ENCODE measurements at regions not wholly inside any gene's neighbourhood (a gene's known extent, or its start where the extent isn't known, plus 50 kb on each side); places are given as distances from the start of the nearest gene placed in this dataset.

DNA sequence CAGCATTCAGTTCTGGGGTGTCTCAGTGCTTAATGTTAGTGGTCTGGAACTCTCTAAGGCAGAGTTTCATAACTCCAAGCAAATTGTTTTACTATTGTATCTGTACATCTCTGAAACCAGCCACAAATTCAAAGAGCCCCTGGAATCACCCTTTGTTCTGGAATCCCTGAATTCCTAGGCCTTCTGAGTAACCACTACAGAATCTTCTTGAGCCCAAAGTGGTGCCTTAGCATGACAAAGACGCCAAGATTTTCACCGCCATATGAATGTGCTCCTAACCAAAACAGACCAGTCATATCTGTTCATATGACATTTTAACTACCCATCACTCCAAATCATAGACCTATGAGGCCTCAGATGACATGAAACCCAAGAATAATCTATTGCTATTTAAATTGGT, 668.1 kb downstream of the EPHA4 start:
- DNase-seq (ENCODE audit: low spot score in 2 of 2) (no peak), ATAC-seq (no peak)
- Mint-ChIP-seq H3K27ac (no peak overlapping the region), H3K9me3 (no peaks in the 10 kb centered on the region), H3K36me3 (no peaks in the 10 kb centered on the region)

DNA sequence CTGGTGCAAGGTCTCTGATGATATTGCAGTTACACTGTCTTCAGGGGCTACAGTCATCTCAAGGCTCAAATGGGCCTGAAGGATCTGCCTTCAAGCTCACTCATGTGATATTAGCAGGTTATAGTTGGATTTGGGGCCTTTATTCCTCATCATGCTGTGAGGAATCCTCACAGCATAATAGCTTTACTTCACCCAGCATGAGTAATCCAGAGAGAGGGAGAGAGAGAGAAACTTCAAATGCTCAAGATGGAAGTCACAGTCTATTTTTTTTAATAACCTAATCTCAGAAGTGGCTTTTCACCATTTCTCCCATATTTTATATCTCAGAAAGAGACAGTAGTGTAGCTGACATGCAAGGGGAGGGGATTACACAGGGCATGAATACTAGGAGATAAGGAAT, 658.7 kb downstream of the EPHA4 start:
- H3K27ac Mint-ChIP-seq, result no peak overlapping the region
- no peaks in the 10 kb centered on the region for H3K9me3 Mint-ChIP-seq
- no peaks in the 10 kb centered on the region for H3K36me3 Mint-ChIP-seq
- DNase-seq (ENCODE audit: low spot score in 2 of 2) (no peak), ATAC-seq (no peak)

DNA sequence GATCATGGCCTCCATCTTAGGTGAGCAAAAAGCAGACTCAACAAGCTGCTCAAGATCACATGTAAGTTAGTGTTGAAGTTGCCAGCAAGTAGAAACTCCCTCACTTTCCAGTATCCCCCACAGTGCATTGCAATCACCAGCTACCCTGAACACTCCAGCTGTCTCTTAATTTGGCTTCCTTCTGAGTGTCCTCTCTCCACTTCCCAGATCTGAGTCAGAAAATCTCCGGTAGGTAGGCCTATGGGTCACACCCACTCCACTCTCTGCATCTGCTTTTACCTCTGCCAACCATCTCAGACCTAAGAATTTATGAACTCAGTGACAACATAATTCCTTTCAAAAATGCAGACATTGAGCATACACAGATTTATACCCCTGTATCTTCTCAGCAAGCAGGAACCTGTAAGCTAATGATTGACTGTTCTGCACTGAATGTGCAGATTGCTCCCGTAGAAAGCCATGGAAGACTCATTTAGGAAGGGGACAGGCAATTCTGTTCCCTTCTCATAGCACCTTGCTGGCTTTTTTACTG, 656.9 kb downstream of the EPHA4 start:
- no peaks in the 10 kb centered on the region for H3K36me3 Mint-ChIP-seq
- ATAC-seq (no peak), DNase-seq (ENCODE audit: low spot score in 2 of 2) (no peak)
- H3K27ac Mint-ChIP-seq, result no peak overlapping the region
- no peaks in the 10 kb centered on the region for H3K9me3 Mint-ChIP-seq

DNA sequence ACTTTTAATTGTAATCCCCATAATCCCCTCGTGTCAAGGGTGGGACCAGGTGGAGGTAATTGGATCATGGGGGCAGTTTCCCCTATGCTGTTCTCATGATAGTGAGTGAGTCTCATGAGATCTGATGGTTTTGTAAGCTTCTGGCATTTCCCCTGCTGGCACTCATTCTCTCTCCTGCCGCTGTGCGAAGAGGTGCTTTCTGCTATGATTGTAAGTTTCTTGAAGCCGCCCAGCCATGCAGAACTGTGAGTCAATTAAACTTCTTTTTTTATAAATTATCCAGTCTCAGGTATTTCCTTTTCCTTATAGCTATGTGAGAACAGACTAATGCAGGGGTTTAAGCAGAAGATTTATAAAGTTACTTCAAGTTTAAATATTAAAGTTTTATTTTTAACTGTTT, 655.2 kb downstream of the EPHA4 start:
- Mint-ChIP-seq H3K9me3 (no peaks in the 10 kb centered on the region), H3K27ac (no peak overlapping the region), H3K36me3 (no peaks in the 10 kb centered on the region)
- ATAC-seq (no peak), DNase-seq (ENCODE audit: low spot score in 2 of 2) (no peak)

DNA sequence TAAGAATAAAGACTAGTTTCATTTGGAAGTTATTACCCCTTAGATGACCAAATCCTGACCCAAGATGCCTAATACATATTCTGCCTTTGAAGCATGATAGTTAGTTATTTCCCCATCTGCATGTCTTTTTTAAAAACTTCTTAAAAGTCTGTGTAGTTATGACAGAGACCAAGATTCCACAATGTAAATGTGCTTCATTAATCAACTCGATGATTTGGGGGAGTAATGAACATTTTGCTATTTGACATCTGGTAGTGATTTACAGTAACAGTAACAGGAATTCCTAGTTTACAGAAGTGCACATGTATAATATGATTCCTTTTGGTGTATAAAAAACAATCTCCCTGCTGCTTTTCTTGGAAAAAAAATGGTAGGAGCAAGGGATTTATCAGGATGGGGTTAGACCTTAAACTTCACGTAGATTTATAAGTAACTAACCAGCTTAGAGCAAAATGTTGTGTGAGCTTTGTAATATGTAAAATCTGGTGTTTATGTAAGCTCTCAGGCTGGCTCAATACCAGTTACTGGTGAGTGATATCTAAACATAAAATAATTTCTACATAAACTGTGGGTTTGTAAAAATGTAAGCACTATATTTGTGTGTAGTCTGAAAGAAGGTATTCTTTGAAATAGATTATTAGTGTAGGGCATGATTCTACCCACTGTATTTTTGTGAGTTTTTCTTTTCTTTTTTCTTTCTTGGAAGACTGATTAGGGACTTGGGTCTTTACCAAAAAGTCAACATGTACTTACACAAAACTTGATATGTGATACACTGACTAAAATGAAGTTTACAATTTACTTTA, 641.6 kb downstream of the EPHA4 start:
- H3K36me3 Mint-ChIP-seq, result peaks cover 15 to 19% of the 10 kb centered on the region in 2 donors
- no peak overlapping the region for H3K27ac Mint-ChIP-seq
- no peak for DNase-seq (ENCODE audit: low spot score in 2 of 2)
- peaks cover 16 to 24% of the 10 kb centered on the region in 2 donors for H3K9me3 Mint-ChIP-seq
- ATAC-seq, result no peak

DNA sequence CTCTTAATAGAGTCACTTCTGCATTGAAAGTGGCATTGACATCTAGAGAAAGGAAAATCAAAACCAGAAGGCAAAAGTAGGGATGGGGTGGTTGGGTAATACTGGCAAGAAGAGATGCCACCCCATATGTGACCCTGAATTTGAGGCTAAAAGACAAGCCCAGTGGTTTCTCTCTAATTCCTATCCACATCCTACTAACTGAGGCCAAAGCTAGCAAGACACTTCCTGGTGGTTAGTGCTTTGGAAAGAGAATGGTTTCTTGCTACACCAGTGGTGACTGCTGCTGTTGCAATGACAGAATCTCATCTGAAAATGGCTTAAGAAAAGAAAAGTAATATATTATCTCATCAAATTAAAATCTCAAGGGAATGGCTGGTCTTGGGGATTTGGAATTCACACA, 640.6 kb downstream of the EPHA4 start:
- ATAC-seq, result no peak
- H3K36me3 Mint-ChIP-seq, result peaks cover 11 to 18% of the 10 kb centered on the region in 2 donors
- H3K9me3 Mint-ChIP-seq, result peaks cover 14 to 22% of the 10 kb centered on the region in 2 donors
- no peak overlapping the region for H3K27ac Mint-ChIP-seq
- DNase-seq (ENCODE audit: low spot score in 2 of 2), result no peak

DNA sequence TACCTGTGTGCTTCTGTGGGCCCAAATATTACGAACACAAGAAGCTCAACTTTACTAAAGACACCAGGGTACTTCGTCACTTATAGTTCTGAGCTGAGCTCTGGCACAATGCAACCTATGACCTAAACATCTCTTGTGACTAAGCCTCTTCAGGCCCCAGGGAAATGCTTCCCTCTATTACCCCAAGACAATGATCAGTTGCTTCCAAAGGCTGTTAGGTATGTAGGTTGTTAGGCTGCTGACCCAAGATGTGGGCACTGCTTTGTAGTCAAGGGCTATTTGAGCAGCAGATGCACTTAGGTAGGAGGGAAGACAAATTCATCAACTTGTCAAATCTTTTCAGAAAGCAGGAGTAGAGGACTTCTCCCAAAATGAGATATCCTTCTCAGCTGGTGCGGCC, 640.1 kb downstream of the EPHA4 start:
- peaks cover 6 to 12% of the 10 kb centered on the region in 2 donors for H3K36me3 Mint-ChIP-seq
- no peak for DNase-seq (ENCODE audit: low spot score in 2 of 2)
- peaks cover 12 to 19% of the 10 kb centered on the region in 2 donors for H3K9me3 Mint-ChIP-seq
- H3K27ac Mint-ChIP-seq, result no peak overlapping the region
- no peak for ATAC-seq

DNA sequence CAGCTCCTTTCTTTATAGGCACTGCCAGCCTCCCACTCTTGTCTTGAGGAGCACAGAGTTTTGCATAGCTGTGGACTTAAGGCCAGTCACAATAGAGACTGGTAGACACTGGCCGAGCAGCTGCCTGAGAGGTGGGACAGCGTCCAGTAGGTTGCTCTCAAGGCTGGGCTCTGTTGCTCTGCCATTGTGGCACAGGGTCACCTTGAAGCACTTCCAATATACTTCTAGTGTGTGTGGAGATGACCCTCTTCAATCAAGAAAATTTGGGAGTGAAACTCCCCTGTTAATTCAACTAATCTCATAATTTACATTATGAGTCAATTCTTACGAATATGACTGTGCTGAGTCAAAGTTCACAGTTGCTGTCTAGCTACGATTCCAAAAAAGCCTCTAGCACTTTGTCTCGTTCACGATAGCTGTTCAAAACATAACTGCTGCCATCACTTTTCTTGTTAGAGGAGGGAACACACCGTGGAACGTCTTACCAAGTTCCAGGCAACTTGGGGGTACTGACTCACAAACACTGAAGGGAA, 636.2 kb downstream of the EPHA4 start:
- Mint-ChIP-seq H3K9me3 (peaks cover 0 to 4% of the 10 kb centered on the region in 2 donors), H3K27ac (no peak overlapping the region), H3K36me3 (no peaks in the 10 kb centered on the region)
- DNase-seq (ENCODE audit: low spot score in 2 of 2) (peak in 1 of 2 donors; percentile 11), ATAC-seq (peak; percentile 16 to 96)

DNA sequence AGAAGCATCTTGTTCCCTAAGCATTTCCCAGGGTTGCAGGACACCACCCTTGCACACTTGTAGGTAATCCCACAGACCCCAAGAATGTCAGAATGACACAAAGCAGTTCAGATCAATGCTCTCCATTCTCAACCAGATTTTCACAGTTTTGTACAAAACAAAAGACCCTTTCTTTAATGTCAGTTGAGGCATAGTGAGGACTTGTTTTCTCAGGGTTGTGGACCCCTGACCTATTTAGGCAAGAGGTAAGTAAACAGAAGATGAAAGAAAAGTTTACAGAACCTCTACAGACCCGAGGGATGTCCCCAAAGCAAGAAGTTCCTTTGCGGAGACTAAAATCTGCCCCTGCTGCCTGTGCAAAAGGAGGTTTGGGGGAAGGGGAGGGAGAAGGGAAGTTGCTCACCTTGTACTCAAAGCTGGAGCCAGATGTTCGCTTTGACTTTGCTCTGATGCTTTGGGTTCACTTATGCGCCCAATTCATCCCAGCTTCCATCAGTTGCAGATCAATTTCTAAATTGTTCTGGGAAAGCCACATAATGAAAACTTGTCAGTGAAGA, 635.4 kb downstream of the EPHA4 start:
- no peak for DNase-seq (ENCODE audit: low spot score in 2 of 2)
- peak overlapping the region in 1 of 2 donors; percentile 22 for H3K27ac Mint-ChIP-seq
- H3K36me3 Mint-ChIP-seq, result no peaks in the 10 kb centered on the region

DNA sequence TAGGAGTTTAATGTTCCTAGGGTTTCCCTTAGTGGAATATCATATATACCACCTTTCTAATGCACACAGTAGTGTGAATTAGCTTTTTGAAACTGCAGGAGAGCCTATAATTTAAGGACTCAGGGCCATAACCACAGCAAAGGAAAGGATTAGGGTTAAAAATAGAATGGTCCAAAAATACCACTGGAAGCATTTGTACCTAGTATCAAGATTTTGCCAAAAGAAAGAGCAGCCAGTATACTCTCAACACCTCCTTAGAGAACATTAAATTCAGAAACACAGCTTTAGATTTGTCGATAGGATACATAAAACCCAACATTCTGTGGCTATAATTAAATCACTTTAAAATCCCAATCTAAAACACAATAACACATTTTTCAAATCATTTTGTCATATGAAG, 634.9 kb downstream of the EPHA4 start:
- Mint-ChIP-seq H3K9me3 (peaks cover 0 to 4% of the 10 kb centered on the region in 2 donors), H3K27ac (no peak overlapping the region), H3K36me3 (no peaks in the 10 kb centered on the region)
- DNase-seq (ENCODE audit: low spot score in 2 of 2), result no peak
- no peak for ATAC-seq

More for the DNA sequence above, 635.4 kb downstream of the EPHA4 start:
- peak in 1 of 2 donors; percentile 2 for ATAC-seq
- peaks cover 0 to 4% of the 10 kb centered on the region in 2 donors for H3K9me3 Mint-ChIP-seq

DNA sequence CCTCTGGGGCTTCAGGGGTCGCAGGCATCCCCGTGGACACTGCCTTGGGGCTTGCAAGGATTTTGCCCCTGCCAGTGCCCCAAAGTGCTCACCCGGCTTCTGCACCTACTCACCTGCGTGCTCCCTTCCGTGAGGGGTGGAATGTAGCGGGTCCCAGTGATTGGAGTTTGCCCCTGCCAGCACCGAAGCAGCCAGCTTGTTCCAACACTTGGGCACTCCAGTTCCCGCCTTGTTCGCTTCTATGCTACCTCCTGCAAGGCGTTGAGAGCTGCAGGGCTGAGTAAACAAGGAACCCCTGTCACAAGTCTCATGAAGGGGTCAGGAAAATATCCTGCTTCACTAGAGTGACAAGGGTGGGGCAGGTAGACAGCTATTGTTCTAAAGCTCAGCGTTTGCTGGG, 631.5 kb downstream of the EPHA4 start:
- DNase-seq (ENCODE audit: low spot score in 2 of 2) (no peak), ATAC-seq (no peak)
- Mint-ChIP-seq H3K36me3 (no peaks in the 10 kb centered on the region), H3K9me3 (peaks cover 0 to 4% of the 10 kb centered on the region in 2 donors), H3K27ac (no peak overlapping the region)

DNA sequence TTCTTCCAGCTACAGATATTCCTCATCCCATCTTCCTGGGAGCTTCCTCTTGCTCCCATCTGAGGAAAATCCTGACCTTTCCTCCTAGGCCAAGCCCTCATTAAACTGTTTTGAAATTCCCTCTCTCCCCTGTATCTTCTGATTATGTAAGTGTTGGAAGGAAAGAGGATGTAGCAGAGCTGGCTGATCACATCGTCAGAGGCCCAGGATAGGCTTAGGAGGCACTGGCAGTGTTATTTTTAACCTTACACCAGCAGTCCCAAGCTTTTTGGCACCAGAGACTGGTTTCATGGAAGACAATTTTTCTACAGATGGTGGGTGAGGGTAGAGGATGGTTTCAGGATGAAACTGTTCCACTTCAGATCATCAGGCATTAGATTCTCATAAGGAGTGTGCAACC, 630.4 kb downstream of the EPHA4 start:
- Mint-ChIP-seq H3K27ac (no peak overlapping the region), H3K9me3 (no peaks in the 10 kb centered on the region), H3K36me3 (no peaks in the 10 kb centered on the region)
- no peak for DNase-seq (ENCODE audit: low spot score in 2 of 2)
- ATAC-seq, result no peak

DNA sequence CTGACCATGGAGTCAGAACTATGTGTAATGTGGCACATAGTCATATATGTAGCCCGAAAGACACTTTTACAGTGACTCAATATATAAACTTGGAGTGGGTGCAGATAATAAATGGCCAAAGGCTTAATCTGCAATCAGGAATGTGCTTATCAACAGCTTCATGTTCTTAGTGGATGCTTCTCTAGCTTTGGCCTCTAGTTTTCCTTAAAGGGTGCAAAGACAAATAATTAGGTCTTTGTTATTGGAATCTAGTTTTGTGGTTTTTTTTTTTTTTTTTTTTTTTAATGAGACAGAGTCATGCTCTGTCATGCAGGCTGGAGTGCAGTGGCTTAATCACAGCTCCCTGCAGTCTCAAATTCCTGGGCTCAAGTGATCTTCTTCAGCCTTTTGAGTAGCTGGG, 625.6 kb downstream of the EPHA4 start:
- ATAC-seq (no peak), DNase-seq (ENCODE audit: low spot score in 2 of 2) (no peak)
- Mint-ChIP-seq H3K36me3 (no peaks in the 10 kb centered on the region), H3K9me3 (no peaks in the 10 kb centered on the region), H3K27ac (no peak overlapping the region)

DNA sequence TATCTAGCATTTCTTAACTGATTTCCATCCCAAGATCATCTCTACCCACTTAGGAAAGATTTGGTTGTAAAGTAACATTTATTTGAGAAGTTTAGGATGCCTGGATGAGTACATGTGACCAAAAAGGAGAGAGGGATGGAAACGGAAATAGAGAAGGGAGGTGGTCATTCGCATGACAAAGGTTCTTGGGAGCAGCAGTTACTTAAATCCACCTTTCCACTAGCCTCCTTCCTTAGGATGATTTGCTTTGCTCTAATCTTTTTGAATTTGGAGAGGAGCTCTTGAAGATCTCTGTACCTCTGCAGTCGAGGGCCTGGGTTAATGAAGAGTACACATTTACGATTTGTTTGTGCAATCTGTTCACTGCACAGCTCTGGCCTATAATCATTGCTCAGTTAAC, 623.5 kb downstream of the EPHA4 start:
- H3K9me3 Mint-ChIP-seq, result peaks cover 4 to 5% of the 10 kb centered on the region in 2 donors
- ATAC-seq, result no peak
- H3K36me3 Mint-ChIP-seq, result peaks cover 0 to 5% of the 10 kb centered on the region in 2 donors
- DNase-seq (ENCODE audit: low spot score in 2 of 2), result no peak
- no peak overlapping the region for H3K27ac Mint-ChIP-seq

DNA sequence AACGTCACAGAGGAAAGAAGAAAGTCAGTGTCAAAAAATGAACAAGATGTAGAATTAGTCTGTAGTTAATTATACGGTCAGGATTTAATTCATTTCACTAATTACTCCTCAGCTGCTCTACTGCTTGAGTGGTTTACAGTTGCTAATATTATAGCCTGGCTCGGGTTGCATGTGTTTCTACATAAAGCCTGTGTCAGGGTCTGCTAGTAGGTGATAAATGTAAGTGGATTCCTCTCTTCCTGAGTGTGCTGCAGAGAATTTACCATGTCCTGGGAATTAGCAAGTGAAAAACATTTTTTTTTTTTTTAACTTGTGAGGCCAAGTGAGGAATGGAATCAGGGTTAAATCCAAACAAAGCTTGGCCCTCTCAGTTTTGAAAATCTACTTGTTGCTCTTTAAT, 622.6 kb downstream of the EPHA4 start:
- no peak for ATAC-seq
- no peak overlapping the region for H3K27ac Mint-ChIP-seq
- peaks cover 0 to 6% of the 10 kb centered on the region in 2 donors for H3K36me3 Mint-ChIP-seq
- no peak for DNase-seq (ENCODE audit: low spot score in 2 of 2)
- H3K9me3 Mint-ChIP-seq, result peaks cover 5 to 11% of the 10 kb centered on the region in 2 donors

DNA sequence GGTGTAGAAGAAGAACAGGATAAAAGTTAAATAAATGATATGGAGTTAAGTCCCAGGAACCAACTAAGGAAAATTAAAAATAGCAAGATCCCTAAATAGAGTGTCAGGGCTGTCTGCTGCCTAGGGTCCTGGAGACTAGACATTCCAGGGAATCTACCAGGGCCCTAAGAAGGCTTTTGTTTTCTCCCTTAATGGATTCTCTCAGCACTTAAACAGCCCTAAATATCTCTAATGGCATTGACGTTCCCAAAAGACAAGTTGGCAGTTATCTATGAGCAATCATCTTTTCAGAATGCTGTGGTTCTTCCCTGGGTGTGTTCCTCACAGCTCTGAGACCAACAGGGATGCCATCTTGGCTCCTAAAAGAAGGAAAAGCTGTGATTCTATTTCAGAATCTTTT, 616.3 kb downstream of the EPHA4 start:
- DNase-seq (ENCODE audit: low spot score in 2 of 2) (no peak), ATAC-seq (no peak)
- Mint-ChIP-seq H3K9me3 (peaks cover 5 to 14% of the 10 kb centered on the region in 2 donors), H3K36me3 (peaks cover 0 to 6% of the 10 kb centered on the region in 2 donors), H3K27ac (no peak overlapping the region)

DNA sequence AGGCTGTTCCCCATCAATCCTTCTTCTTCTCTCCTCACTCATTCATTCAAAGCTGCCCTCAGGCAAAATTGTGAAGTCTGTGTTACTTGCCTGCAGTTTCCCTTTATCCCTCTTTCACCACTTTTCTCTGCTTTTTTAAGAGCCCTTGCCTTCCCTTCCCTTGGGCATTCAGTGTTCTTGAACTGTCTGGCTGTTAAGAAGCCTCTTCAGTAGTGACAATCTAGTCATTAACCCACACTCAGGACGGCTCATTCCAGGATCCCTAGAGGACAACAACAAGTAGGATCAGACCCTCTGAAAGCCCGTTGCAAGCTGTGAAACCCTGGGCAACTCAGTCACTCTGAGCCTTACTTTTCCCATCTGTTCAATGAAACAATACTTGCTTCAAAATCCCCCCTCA, 615.7 kb downstream of the EPHA4 start:
- DNase-seq (ENCODE audit: low spot score in 2 of 2) (no peak), ATAC-seq (no peak)
- H3K9me3 Mint-ChIP-seq, result peaks cover 9 to 14% of the 10 kb centered on the region in 2 donors
- no peak overlapping the region for H3K27ac Mint-ChIP-seq
- H3K36me3 Mint-ChIP-seq, result peaks cover 0 to 6% of the 10 kb centered on the region in 2 donors

Measured in activated naive CD4-positive, alpha-beta T cell treated with anti-CD3 and anti-CD28 coated beads, Interleukin-2, amount 50 U/mL, for 72 hours (primary cell).